ENCODE measurements at regions not wholly inside any gene's neighbourhood (a gene's known extent, or its start where the extent isn't known, plus 50 kb on each side); places are given as distances from the start of the nearest gene placed in this dataset.

DNA sequence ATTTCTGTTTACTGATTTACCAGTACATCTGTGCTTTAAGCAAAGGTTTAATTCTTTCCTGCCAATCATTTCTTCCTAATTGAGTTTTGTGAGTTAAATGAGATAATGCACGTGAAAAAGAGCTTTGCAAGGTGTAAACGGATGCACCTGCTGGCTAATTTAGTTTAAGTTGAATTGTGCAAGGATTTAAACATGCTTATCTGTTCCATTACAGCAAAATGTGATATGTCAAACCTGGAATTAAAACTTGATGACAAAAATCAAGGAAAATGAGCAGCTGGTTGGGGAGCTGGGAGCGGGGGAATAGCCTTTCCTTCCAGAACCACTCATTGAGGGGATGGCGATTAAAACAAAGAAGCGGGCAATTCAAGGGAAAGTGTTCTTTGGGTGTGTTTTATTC lies 155.0 kb upstream of the CTTNBP2 start:
- TF ChIP-seq SIN3A (IDR thresholded peaks at IDR 0.05; ENCODE audit: borderline replicate concordance, insufficient read depth, low read length), result no peak
- TF ChIP-seq TAF1 (IDR thresholded peaks at IDR 0.05; ENCODE audit: borderline replicate concordance, insufficient read depth, low read length), result no peak

Measured in PFSK-1 (cell line).